ENCODE measurements at regions not wholly inside any gene's neighbourhood (a gene's known extent, or its start where the extent isn't known, plus 50 kb on each side); places are given as distances from the start of the nearest gene placed in this dataset.

GRCh38 chr22:49694462-49695260 is 133.0 kb downstream of the BRD1 start:
- DNase-seq: peak; percentile 56

GRCh38 chr22:49693848-49694247 is 133.8 kb downstream of the BRD1 start:
- peak; percentile 43 for DNase-seq

GRCh38 chr22:49693416-49693815 is 134.3 kb downstream of the BRD1 start:
- peak; percentile 44 for DNase-seq

- peak; percentile 58 for DNase-seq
Observed at GRCh38 chr22:49692499-49693225, 135.0 kb downstream of the BRD1 start.

- DNase-seq: peak; percentile 41
Observed at GRCh38 chr22:49691256-49691655, 136.4 kb downstream of the BRD1 start.

GRCh38 chr22:49690454-49690853 is 137.2 kb downstream of the BRD1 start:
- peak; percentile 58 for DNase-seq

GRCh38 chr22:49689858-49690257 is 137.8 kb downstream of the BRD1 start:
- no peak for DNase-seq

GRCh38 chr22:49689255-49689770 is 138.4 kb downstream of the BRD1 start:
- peak; percentile 57 for DNase-seq

DNA sequence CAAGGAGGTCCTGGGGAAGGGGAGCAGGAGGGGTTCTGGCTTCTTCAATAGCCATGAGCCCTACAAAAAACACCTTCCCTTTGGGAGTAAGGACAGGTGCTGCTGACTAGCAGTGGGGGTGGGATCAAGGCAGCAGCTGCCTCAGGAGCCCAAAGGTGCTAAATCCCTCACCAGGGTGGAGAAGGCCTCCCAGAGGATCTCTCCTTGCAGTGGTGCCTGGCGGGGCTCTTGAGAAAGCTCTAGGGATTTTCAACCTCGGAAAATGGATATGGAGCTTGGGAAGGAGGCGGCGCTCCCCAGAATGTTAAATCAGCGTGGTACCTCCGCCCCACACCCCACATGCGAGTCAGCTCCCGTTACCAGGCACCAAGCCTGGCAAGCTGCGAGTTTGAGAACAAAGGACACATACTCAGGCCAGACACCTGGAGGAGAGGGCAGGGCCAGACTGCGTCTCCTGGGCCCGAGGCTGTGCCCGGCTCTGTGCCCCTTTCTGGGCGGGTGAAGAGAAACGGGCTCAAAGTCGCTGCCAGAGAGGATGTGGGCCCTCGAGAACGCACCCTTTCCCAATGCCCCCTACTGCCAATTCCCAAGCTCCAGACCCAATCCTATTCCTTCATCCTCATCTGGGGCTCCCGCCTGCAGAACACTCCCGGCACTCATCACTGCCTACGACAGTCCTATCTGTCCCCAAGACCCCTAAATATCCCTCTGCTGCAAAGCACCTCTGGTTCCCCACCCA is 139.0 kb downstream of the BRD1 start:
- peak; percentile 57 for DNase-seq

DNA sequence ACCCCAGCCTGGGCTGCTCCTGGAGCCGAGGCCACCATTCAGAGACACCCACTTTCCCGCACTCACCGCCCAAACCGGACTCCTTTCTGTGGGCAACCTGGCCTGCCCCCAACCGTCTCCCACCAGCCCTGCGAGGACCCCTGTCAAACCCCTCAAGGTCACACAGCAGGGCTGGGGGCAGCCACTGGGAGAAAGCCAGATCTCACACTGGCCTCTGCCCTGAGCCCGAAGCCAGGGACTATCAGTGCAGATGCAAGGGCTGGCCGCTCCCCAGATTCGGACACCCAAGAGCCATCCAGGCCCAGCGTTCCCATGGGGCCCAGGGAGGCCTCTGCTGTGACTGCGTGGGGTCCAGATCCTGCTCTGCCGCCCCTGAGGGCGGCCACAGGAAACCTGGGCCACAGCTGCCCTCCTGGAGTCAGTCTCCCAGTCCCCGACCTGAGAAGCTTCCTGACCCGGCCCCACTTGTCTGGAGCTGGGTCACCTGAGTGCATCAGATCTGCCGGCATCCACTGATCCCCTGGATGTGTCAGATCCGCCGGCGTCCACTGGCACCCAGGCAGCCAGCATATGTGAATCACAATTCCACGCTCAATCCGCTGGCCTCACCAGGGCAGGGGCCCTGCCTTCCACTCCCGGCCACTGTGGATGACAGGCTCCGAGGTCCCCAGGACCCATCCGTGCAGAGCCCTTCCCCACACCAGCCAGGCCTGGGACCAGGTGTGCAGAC is 139.7 kb downstream of the BRD1 start:
- peak; percentile 51 for DNase-seq

GRCh38 chr22:49687333-49687732 is 140.3 kb downstream of the BRD1 start:
- DNase-seq: peak; percentile 27

GRCh38 chr22:49686495-49687219 is 141.0 kb downstream of the BRD1 start:
- peak; percentile 55 for DNase-seq

DNA sequence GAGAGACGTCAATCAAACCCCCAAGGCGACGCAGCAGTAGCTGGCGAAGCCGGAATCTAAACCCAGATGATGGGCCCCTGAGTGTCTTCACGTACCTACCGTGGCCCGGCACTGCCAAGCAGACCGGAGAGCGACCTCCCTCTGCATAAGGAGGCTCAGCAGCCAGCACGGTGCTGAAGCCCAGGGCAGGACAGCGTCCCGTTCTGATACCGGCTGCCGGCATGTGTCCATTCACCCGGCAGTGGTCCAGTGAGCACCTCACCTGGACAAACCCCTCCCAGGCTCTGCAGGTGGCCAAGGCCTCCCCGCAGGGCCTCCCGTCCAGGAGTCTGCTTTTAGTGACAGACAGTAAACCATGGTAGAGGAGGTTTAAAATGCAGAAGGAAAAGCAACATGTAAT is 142.0 kb downstream of the BRD1 start:
- DNase-seq: peak; percentile 44

GRCh38 chr22:49685116-49685515 is 142.6 kb downstream of the BRD1 start:
- peak; percentile 25 for DNase-seq

- DNase-seq: no peak
Observed at GRCh38 chr22:49683032-49683431, 144.6 kb downstream of the BRD1 start.

DNA sequence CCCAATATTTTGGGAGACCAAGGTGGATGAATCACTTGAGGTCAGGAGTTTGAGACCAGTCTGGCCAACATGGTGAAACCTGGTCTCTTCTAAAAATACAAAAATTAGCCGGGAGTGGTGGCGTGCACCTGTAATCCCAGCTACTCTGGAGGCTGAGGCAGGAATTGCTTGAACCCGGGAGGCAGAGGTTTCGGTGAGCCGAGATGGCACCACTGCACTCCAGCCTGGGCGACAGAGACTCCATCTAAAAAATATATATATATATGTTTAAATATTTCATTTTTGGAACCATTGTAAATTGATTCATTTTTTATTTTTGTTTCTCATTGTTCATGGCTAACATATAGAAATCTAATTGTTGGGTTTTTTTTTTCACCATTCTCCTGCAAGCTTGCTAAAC is 146.9 kb downstream of the BRD1 start:
- DNase-seq: peak; percentile 52

GRCh38 chr22:49678842-49679170 is 148.9 kb downstream of the BRD1 start:
- DNase-seq: no peak

GRCh38 chr22:49678137-49678841 is 149.4 kb downstream of the BRD1 start:
- no peak for DNase-seq

DNA sequence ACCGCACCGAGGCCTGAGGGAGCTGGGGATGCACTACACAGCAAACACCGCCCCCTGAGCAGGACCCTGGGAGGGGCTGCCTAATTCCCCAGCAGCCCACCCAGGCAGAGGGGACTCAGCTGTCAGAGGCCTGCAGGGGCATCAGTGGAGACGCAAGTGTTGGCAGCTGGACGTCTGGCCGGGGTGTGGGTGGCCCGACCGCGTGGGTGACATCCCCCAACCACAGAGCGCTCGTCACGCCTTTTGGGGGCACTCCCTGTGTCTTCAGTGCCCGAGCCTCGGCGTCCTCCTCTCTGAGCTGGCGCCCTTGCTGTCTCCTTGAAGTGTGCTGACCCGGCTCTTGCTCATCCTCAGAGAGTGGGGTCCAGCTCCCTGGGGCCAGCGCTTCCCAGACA is 150.2 kb downstream of the BRD1 start:
- peak; percentile 39 for DNase-seq

DNA sequence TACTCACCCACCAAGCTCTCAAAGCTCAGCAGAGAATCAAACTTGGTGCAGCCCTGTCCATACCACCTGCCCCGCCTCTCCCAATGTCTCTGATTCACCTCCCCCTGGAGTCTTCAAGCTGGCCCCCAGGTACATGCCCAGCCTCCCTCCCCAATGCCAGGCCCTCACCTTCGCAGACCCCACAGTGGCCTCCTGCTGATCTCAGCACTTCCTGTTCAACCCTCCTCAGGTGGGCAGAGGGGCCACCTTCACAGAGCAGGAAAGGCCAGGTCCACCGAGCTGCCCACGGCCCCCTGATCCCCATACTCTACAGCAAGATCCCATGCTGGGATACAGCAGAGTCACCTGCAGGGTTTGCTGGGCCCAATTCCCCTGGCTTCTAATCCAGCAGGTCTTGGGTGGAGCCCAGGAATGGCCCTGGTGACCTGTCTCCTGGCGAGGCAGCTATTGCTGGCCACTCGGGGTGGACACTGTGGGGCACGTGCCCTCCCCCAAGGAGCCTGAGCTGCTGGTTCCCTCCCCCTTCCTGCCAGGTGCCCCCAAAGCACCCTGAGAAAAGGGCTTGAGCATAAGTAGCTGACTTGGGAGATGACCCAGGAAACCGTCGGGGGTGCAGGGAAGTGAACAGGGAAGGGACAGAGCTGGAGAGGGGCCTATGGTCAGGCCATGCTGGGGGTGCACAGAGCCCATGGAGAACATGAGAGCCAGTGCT is 150.7 kb downstream of the BRD1 start:
- DNase-seq: no peak

DNA sequence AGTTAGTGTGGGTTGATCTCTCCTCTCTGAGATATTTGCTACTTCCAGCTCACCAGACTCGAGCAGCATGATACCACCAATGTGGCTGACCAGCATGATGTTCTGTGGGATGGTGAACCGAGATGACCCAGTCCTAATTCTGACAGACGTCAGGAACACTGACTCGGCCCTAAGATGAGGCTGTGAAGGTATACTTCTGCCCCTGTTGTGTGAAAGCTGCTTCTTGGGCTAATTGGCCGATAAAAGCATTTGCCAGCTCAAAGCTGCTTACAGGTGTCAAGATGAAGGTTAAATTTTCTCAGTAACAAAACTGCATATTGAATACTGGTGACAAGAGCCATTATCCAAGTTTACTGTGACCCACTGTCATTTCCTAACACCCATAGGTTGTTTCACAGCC is 151.4 kb downstream of the BRD1 start:
- DNase-seq: peak; percentile 33
